ENCODE measurements at regions not wholly inside any gene's neighbourhood (a gene's known extent, or its start where the extent isn't known, plus 50 kb on each side); places are given as distances from the start of the nearest gene placed in this dataset.

DNA sequence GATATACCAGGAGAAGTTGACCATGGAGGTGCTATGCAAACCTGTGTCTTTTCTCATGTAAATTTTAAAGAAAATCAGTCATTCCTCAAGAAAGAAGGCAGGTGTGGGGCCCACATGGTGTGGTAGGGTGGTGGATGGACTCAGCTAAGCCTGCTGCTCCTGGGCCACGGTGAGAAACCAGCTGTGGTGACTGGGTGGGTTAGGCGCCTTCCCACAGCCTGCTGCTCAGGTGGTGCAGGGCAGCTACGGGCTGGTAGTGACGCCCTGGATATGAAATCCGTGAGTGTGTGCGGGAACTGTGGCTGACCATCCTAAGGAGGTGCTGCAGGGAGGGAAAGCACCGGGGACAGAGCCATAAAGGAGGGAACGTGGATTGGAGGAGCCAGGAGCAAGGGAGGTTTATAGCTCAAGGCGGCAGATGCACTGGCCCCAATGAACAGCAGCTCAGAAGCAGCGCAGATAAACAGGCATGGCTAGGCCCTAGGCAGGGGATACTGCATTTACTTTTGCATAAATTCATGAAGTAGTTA is 408.8 kb downstream of the FUT8 start:
- TF ChIP-seq, protein P1, sequence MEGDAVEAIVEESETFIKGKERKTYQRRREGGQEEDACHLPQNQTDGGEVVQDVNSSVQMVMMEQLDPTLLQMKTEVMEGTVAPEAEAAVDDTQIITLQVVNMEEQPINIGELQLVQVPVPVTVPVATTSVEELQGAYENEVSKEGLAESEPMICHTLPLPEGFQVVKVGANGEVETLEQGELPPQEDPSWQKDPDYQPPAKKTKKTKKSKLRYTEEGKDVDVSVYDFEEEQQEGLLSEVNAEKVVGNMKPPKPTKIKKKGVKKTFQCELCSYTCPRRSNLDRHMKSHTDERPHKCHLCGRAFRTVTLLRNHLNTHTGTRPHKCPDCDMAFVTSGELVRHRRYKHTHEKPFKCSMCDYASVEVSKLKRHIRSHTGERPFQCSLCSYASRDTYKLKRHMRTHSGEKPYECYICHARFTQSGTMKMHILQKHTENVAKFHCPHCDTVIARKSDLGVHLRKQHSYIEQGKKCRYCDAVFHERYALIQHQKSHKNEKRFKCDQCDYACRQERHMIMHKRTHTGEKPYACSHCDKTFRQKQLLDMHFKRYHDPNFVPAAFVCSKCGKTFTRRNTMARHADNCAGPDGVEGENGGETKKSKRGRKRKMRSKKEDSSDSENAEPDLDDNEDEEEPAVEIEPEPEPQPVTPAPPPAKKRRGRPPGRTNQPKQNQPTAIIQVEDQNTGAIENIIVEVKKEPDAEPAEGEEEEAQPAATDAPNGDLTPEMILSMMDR (conservative IDR thresholded peaks at IDR 0.05), result no peak
- TF ChIP-seq ZFX (IDR thresholded peaks at IDR 0.05), result no peak
